Gastroesophageal sphincter (tissue), 3 donors: ENCODE measurements at regions not wholly inside any gene's neighbourhood (a gene's known extent, or its start where the extent isn't known, plus 50 kb on each side); places are given as distances from the start of the nearest gene placed in this dataset.

Experiments
- CTCF ChIP-seq, 4 experiments: fragments of 200-600 bp in 2 of 4; fragments of 450-650 bp in 2 of 4; sonication (generic) in 1 of 4; IDR thresholded peaks; one replicate each; pipeline ENCODE4 v1.5.1; 2017 to 2019; ENCODE audit warnings: antibody characterized with exemption in 4 of 4, mild to moderate bottlenecking in 2 of 4, moderate library complexity in 2 of 4
- POLR2A ChIP-seq, 2 donors: fragments of 450-650 bp; IDR thresholded peaks; one replicate each; pipeline ENCODE4 v1.6.1; 2017; ENCODE audit warnings: antibody characterized with exemption in 2 of 2, mild to moderate bottlenecking in 2 of 2, moderate library complexity in 1 of 2

GRCh38 chr10:90642650-90643049 lies 215.2 kb downstream of the HTR7 start:
- TF ChIP-seq CTCF (IDR thresholded peaks at IDR 0.05): no peak
- TF ChIP-seq POLR2A (IDR thresholded peaks at IDR 0.05): no peak
